ENCODE measurements at regions not wholly inside any gene's neighbourhood (a gene's known extent, or its start where the extent isn't known, plus 50 kb on each side); places are given as distances from the start of the nearest gene placed in this dataset.

GRCh38 chr12:123044351-123044750 is 63.9 kb downstream of the ARL6IP4 start:
- TF ChIP-seq CTCF (IDR thresholded peaks at IDR 0.05) (no peak), EP300 (IDR thresholded peaks at IDR 0.05) (no peak)

All from tibial nerve (tissue), 4 donors.